ENCODE measurements at regions not wholly inside any gene's neighbourhood (a gene's known extent, or its start where the extent isn't known, plus 50 kb on each side); places are given as distances from the start of the nearest gene placed in this dataset.

DNA sequence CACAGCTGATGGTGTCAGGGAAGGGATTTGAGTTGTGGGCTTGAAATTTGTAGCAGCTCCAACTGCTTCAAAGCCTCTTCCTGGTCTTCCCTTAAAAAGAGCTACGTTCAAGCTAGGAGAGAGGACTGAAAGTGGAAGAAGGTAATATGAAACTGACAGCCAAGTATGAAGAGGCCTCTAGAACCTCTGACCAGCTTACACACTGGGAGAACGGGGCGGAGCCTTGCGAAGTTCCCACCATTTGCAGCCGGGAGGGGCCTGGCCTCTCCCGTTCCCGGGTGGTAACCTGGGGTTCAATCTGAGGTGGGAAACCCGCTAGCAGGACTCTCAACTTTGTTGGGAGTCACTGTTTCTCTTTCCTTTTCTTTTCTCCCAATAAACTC lies 97.8 kb upstream of the PDE10A start:
- Histone ChIP-seq H3K9me3 (replicated peaks in 1 of 2; ENCODE audit: control insufficient read depth in 1 of 2, insufficient read depth in 1 of 2, low read length in 2 of 2) (peaks cover 4 to 7% of the 10 kb centered on the region in 2 donors), H3K27me3 (ENCODE audit: control insufficient read depth in 2 of 2, insufficient read depth in 2 of 2, low read length in 2 of 2) (no peaks in the 10 kb centered on the region), H3K36me3 (replicated peaks in 1 of 2; ENCODE audit: control insufficient read depth in 1 of 2, insufficient read depth in 2 of 2, low read length in 2 of 2) (no peaks in the 10 kb centered on the region), H3K79me2 (ENCODE audit: insufficient read depth, low read length) (no peaks in the 10 kb centered on the region), H3K4me1 (ENCODE audit: control insufficient read depth in 1 of 2, insufficient read depth in 2 of 2, low read length in 2 of 2) (no peaks in the 10 kb centered on the region), H2AFZ (ENCODE audit: insufficient read depth, low read depth, low read length, poor library complexity, severe bottlenecking) (no peak overlapping the region), H3K9ac (ENCODE audit: insufficient read depth, low read length, poor library complexity, severe bottlenecking) (no peak overlapping the region), H4K20me1 (ENCODE audit: insufficient read depth, low read length) (no peaks in the 10 kb centered on the region), H3K4me3 (replicated peaks in 1 of 3; ENCODE audit: low read depth in 2 of 3, low read length in 3 of 3) (no peak overlapping the region), H3K4me2 (replicated peaks; ENCODE audit: extremely low read depth, low read length, poor library complexity, severe bottlenecking) (no peak overlapping the region), H3K27ac (ENCODE audit: low read depth in 1 of 2, low read length in 2 of 2) (no peak overlapping the region)
- no peak for DNase-seq
- H3K27me3 Mint-ChIP-seq (ENCODE audit: low read depth in 3 of 3) = peaks cover 0 to 4% (median 3%) of the 10 kb centered on the region in 3 donors
- peaks cover 6 to 17% (median 9%) of the 10 kb centered on the region in 7 donors for H3K9me3 Mint-ChIP-seq
- intact Hi-C loops (cut with micrococcal nuclease) = no loop called here
- TF ChIP-seq CTCF (IDR thresholded peaks at IDR 0.05) = no peak
- no peak overlapping the region for H3K27ac Mint-ChIP-seq
- 96% methylated on average over 4 of the region's 8 CpGs for WGBS (ENCODE audit: insufficient coverage)
- H3K36me3 Mint-ChIP-seq = no peaks in the 10 kb centered on the region
- no peaks in the 10 kb centered on the region for H3K4me1 Mint-ChIP-seq
- H3K4me3 Mint-ChIP-seq = no peak overlapping the region

GRCh38 chr6:165760126-165760802 lies 97.2 kb upstream of the PDE10A start:
- intact Hi-C loops (cut with micrococcal nuclease) = no loop called here
- Mint-ChIP-seq H3K36me3 (no peaks in the 10 kb centered on the region), H3K4me3 (no peak overlapping the region), H3K27ac (no peak overlapping the region), H3K27me3 (ENCODE audit: low read depth in 3 of 3) (peaks cover 0 to 4% (median 4%) of the 10 kb centered on the region in 3 donors), H3K9me3 (peaks cover 6 to 17% (median 9%) of the 10 kb centered on the region in 7 donors), H3K4me1 (no peaks in the 10 kb centered on the region)
- no peak overlapping the region for H3K27ac ChIP-seq (ENCODE audit: low read depth in 1 of 2, low read length in 2 of 2)
- WGBS (ENCODE audit: insufficient coverage) = 100% methylated on average over 1 of the region's 7 CpGs
- H3K27me3 ChIP-seq (ENCODE audit: control insufficient read depth in 2 of 2, insufficient read depth in 2 of 2, low read length in 2 of 2) = no peaks in the 10 kb centered on the region
- no peak for TF ChIP-seq CTCF (IDR thresholded peaks at IDR 0.05)
- peaks cover 4 to 7% of the 10 kb centered on the region in 2 donors for H3K9me3 ChIP-seq (replicated peaks in 1 of 2; ENCODE audit: control insufficient read depth in 1 of 2, insufficient read depth in 1 of 2, low read length in 2 of 2)
- H3K4me2 ChIP-seq (replicated peaks; ENCODE audit: extremely low read depth, low read length, poor library complexity, severe bottlenecking) = no peak overlapping the region
- no peak for DNase-seq
- H4K20me1 ChIP-seq (ENCODE audit: insufficient read depth, low read length) = no peaks in the 10 kb centered on the region
- no peak overlapping the region for H3K4me3 ChIP-seq (replicated peaks in 1 of 3; ENCODE audit: low read depth in 2 of 3, low read length in 3 of 3)
- no peaks in the 10 kb centered on the region for H3K79me2 ChIP-seq (ENCODE audit: insufficient read depth, low read length)
- no peaks in the 10 kb centered on the region for H3K36me3 ChIP-seq (replicated peaks in 1 of 2; ENCODE audit: control insufficient read depth in 1 of 2, insufficient read depth in 2 of 2, low read length in 2 of 2)
- no peak overlapping the region for H2AFZ ChIP-seq (ENCODE audit: insufficient read depth, low read depth, low read length, poor library complexity, severe bottlenecking)
- no peaks in the 10 kb centered on the region for H3K4me1 ChIP-seq (ENCODE audit: control insufficient read depth in 1 of 2, insufficient read depth in 2 of 2, low read length in 2 of 2)
- no peak overlapping the region for H3K9ac ChIP-seq (ENCODE audit: insufficient read depth, low read length, poor library complexity, severe bottlenecking)
